NOMO-1 (cell line): ENCODE measurements at regions not wholly inside any gene's neighbourhood (a gene's known extent, or its start where the extent isn't known, plus 50 kb on each side); places are given as distances from the start of the nearest gene placed in this dataset.

Experiments used
- DNase-seq, 2 experiments: peaks; one replicate each; lab custom pipeline; 2025; ENCODE audit not compliant: unreplicated experiment in 2 of 2; lab: John Stamatoyannopoulos, UW

DNA sequence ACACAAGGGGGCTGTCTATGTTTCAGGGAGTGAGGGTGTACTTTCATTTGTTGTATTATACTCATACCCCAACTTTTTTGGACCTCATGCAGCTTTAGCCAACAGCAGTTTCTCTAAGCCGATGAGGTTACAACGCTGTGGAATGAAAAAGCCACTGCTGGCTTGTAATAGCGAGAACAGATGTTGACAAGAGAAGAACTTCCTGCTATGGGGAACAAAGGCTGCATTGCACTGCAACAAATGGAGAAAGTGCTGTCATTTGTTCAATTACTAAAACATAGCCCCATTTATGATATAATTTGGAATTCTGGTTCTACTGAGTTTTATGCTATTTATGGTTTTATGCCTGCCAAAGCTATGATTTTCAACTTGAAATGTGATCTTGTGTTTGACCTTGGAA lies 104.2 kb upstream of the TMEM72 start:
- no peak for DNase-seq

DNA sequence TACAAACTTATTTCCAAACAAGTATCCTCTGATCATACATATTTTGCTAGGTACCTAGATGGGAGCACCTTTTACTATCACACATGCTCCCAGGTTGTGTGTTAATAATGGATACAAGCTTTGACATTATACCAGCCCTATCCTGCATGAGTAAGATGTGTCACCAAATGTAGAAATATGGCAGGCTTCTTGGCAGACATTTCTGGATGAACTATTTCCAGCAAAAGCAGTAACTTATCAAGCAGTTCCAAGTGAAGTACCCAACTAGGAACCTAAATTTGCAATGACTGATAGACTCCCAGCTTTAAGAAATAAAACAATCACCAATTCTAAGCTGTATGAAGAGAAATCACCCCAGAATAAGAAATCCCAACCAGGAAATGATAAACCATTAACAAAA lies 103.7 kb upstream of the TMEM72 start:
- no peak for DNase-seq

DNA sequence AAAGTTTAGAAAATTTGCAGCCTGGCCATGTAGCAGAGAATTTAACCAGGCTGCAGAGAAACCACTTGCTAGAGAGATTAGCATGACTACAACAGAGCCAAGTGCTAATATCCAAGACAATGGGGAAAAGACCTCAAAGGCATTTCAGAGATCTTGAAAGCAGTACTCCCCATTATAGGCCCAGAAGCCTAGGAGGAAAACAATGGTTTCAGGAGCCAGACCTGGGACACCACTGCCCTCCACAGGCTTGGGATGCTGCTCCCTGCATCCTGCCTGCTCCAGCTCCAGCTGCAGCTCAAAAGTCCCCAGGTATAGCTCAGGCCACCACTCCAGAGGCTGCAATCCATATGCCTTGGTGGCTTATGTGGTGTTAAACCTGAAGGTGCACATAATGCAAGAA lies 101.5 kb upstream of the TMEM72 start:
- DNase-seq: no peak

DNA sequence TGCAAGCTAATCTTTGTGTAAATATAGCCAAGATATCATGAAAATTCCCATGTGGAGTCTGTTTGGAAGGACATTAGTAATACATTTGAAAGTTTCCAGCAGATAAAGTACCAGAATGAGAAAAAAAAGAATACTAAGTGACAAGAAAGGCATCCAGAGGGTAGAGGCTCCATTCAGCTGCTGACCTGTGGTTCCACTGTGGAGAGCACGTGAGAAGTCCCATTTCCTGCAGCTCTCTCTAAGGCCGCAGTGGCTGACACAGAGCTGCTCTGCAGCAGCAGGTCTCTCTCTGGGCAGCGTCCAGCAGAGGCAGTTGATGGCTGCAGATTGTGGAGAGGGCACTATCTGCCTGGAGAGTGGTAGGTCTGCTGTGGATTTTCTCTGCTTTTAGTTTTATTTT lies 100.1 kb upstream of the TMEM72 start:
- no peak for DNase-seq

DNA sequence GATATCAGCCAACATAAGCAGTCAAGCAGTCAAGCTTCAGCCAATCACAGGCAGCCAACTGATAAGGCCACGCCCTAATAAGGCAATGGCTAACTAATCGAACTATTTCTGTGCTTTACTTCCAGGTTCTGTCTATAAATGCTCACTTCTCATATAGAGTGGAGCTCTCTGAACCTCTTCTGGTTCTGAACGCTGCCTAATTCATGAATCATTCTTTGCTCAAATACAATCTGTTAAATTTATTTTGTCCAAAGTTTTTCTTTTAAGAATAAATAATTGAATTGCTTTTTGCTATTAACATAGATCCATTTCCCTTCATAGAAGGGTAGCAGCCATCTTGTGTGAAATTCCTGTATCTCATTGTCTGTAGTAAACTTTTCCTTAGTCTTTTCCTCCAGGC lies 97.9 kb upstream of the TMEM72 start:
- no peak for DNase-seq

DNA sequence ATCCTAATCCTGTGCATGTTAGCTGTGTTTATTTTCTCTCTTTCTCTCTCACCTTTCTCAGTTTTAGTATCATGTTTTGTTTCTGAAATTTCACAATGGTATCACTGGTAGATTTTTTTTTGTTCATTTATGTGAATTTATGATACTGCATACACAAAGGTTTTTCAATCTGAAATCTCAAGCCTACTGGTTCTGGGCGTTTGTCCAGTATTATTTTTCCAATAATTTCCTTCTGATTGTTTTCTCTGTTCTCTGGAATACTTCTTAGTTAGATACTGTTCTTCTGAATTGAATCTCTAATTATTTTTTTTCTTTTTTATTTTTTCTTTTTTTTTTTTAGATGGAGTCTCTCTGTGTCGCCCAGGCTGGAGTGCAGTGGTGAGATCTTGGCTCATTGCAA lies 96.2 kb upstream of the TMEM72 start:
- no peak for DNase-seq

DNA sequence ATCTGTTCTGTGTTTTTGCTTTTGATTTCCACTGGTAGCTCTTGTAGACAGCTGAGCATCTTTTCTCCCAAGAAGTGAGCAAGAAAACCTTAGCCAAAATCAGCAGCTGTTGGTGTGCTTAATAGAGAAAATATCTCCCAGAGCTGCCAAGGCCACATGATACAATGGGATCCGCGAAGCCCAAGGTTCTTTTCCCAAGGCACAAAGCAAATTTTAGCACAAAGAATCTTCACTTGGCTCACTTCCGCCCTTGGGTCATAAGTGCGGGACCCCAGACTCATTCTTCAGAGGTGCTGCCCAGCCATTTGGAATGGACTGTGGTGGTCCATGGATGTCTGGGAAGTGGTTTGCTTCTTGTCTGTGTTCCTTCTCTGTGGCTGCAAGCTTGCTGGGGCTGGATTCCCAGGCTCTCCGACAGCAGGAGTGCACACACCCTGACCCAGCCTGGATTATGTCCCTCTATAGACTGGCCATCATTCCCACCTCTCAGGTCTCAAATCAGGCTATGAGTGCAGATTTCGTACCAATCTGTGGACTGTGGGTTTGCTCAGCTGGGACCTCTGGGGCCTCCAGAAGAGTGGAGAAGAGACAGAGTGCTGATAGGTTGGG lies 93.0 kb upstream of the TMEM72 start:
- no peak for DNase-seq

DNA sequence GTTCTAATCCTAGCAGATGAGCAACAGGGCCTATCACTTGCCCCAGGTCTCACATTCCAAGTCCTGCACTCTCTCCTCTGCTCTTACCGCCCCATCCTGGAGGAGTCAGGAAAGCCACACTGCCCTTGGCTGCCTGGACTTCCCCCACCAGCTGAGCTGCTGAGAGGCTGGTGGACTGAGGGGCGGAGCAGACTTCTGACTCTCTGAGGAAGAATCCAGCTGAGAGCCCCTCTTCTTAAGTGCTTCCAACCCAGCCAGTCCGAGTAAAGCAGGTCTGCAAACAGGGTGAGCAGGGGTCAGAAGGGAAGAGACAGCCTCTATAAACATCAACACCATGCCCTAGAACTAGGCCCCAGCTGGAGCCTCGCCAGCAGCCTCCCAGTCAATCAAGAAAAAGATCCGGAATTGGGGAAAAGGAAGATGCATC lies 92.4 kb upstream of the TMEM72 start:
- no peak for DNase-seq

DNA sequence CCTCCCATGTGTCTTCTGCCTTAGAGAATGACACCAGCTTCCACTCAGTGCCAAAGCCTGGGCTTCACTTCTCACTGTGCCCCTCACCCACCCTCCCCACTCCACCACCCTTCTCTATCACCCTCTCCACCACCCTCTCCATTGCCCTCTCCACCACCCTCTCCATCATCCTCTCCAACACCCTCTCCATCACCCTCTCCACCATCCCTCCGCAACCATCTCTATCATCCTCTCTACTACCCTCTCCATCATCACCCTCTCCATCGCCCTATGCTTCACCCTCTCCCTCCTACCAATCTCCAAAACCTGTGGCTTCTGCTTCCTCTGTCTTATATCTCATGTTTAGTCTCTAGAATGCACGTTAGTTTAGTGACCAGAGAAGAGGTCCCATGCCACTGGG lies 91.0 kb upstream of the TMEM72 start:
- DNase-seq: no peak

DNA sequence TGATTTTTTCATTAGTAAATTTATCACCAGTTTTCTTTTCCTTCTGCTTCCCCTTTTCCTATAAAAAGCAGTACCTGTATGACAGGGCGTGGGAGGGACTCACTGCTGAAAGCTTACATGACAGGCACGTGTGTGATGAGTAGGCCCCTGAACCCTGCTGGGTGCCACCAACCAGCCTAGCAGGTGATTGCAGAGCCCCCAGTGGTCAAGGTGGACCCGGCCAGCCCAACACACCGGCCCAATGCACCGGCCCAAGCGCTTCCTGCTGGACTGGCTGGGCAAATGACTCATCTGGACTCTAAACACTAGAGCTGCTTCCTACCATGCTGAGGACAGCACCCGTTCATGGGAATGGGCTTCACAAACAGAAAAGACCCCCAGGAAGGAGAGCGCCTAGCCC lies 89.8 kb upstream of the TMEM72 start:
- DNase-seq: no peak

DNA sequence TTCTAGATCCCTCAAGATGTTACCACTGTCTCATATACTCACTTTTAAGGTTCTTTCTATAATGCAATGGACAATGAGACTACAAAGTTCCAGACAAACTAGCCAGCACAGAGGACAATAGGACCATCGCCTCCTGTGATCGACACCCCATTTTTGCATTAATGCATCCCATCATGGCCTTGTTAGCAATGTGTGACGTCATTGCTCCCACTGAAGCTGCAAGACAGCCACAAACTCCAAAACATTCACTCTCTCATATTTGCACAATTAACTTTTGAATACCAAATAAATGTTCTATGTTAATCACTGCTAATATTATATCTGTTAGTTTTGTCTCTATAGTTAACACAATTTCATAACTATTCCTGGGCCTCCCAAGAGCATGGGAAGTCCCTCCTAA lies 88.8 kb upstream of the TMEM72 start:
- no peak for DNase-seq

DNA sequence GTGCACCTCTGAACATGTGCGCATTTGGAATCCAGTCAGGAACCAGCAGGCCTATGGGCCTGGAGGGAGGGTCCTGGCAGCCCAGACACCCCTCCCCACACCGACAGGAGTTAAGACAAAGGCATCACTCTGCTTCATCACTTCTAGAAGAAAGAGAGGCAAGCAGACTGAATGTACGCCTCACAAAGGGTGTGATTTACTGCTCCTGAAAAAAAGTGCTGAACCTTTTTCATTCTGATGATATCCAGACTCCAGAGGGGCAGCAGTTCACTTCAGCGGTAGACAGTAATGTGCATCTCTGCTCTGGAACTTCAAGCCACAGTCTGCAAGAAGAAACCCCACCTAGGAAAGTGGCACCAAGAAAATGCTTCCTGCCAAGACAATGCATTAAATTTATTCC lies 88.2 kb upstream of the TMEM72 start:
- no peak for DNase-seq

DNA sequence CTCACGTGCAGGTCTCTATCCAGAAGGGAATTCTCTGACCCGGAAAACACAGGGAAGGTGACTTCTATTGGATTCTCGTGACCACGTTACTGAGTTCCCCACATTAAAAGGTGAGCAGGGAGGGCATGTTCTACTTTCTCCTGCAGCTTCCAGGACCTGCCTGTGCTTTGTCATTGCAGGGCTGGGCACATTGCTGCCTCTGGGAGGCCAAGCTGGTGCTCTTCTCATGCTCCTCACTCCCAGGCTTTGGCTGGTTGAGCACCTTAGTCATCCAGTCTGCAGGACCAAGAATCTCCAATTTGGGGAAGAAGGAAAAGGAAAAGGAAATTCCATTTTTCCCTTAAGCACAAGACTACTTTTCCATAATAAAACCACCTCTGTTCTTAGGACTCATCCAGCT lies 86.5 kb upstream of the TMEM72 start:
- DNase-seq: no peak

DNA sequence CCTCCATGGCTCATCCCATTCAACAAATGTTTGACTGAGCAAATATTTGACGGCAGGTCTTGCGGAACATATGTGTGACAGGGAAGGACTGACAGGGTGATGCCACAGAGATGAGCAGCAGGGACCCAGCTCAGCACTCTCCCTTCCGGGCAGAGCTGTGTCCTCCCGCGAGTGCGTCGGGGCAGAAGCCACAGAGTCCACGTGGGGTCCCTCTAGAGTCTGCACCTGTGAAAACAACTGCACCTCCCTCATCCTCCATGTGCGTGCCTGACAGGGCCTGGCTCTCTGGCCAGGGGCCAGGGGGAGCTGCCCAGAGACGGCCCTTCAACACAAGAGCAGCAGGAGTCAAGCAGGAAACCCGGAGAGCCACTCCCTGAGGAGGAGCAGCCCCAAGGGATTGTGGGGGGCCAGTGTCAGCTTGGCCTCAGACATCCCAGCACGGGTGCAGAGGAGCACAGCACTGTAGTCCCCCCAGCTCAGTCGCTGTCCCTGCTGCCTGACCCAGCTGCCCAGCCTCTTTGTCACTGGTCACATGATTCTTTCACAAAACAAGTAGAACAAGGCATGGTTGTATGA lies 83.6 kb upstream of the TMEM72 start:
- DNase-seq: no peak

DNA sequence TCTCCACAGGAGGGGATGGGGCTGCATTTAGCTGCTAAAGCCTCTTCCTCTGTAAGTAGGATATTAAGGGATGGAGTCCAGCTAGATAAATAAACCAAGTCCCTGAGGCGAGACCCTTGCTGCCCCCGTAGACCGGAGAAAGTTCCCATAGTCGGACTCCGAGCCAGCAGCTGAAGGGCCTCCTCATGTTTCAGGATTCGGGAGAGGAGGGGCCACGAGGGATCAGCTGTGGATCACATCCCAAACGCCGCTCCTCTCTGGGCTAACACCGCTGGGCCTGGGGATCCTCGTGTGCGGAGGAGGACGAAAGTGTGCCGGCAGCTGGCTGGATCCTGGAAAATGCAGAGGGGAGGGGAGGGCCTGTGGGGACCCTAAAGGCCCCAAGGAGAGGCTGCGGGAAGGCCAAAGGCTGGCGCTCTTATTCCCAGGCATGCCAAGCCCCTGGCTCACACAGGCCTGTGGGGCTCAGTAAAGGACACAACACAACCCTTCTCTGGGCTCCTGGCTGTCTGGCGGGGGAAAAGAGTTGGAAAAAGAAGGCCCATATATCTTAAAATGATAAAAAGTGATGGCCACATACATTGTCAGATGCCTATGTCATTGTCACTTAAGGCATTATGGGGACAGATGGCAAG lies 82.5 kb upstream of the TMEM72 start:
- no peak for DNase-seq

DNA sequence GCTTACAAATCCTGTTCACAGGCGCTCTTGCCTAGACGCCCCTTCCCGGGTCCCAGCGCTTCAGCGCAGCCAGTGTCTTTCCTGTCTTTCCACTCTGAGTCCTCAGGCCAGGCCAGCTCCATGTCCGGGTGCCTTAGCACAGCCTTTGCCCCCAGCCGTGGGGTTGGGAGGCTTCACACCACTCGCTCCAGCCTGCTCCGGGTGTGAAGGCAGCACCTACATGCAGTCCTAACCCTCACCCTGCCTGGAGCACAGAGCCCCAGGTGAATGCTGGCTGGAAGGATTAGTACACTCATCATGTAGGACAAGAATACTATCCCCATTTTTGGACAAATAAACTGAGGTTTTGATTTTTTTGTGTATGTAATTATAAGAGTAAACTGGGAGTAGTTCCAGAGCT lies 81.7 kb upstream of the TMEM72 start:
- no peak for DNase-seq

DNA sequence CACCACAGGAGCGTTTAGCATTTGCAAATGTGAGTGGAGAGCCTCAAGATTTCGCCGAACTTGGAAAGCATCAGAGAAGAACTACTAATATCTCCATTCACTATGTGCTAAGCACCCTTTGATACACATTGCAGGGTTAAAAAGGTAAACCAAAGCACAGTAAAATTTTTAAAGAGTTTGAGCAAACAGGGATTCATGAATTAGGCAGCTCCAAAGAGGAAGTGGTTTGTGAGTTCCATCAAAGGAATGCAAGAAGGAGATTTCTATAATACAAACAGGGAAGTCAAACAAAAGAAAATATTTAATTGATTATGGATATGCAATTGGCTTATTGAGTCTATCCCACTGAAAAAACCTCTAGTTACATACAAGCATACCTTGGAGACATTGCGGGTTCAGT lies 81.1 kb upstream of the TMEM72 start:
- no peak for DNase-seq

DNA sequence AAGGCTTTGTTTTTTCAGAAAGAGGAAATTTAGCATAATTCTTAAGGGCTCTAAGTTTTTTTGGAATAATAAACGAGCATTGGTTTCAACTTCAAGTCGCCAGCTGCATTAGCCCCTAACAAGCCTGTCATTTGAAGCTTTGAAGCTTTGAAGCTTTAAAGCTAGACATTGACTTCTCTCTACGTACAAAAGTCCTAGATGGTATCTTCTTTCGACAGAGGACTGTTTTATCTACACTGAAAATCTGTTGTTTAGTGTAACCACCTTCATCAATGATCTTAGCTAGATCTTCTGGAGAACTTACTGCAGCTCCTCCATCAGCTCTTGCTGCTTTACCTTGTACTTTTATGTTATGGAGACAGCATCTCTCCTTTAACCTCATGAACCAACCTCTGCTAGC lies 79.6 kb upstream of the TMEM72 start:
- DNase-seq: no peak

DNA sequence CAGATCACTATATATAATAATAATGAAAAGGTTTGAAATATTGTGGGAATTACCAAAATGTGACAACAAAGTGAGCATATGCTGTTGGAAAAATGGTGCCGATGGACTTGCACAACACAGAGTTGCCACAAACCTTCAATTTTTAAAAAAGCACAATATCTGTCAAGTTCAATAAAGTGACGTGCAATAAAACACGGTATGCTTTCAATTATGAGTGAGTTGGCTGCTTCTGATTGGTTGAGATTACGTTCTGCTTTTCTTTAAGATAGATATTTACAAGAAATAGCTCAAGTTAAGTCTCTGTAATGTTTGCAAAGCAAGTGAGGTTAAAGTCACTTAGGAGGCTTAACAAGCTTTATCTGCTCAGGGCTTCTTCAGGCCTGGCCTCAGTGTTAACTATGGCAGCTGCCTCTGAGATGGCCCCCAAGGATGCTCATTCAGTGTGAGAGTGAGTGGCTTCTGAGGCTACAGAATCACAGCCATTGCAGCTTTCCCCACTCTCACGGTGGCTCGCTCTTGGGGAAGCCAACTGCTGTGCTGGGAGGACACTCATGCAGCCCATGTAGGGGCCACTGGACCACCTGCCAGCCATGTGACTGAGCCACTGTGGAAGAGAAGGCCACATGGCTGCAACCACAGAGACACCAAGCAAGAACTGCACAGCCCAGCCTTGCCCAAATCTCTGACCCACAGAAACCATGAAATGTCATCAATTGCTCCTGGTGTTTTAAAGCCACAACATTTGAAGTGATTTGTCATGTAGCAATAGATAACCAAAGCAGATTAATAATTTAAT lies 78.3 kb upstream of the TMEM72 start:
- no peak for DNase-seq

DNA sequence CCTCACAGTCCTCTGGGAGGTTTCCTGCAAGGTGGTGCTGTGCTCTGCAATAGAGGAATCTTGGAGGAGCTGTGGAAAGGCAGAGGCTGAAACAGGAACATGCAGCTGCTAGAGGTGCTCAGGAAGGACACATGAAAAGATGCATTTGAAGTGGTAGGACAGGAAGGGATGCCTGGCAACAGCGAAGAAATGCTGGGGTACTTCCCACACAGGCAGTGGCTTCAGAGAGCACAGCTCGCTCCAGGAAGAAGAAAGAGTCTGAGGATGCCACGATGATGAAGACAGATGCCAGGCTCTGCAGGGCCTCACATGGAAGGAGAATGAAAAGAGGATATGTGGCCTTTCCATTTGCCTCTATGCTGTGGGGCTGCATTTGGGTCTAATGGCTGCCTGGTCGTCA lies 77.0 kb upstream of the TMEM72 start:
- DNase-seq: no peak

DNA sequence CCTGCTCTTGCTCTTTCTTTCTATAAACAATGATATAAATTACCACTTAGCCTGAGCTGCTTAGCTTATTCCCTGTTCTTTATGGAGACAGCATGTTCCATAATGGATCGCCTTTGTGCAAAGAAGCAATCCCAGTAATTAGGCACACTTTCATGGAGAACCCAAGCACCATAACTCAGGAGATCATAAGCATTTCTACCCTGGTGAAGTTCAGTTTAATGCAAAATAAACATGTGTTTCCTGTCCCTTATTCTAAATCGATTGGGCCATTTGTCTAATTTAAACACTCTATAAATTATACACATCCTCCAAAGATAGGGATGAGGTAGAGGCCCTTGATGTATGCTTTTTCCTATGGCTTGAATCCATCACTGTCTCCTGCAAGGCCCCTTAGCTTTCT lies 75.8 kb upstream of the TMEM72 start:
- no peak for DNase-seq

DNA sequence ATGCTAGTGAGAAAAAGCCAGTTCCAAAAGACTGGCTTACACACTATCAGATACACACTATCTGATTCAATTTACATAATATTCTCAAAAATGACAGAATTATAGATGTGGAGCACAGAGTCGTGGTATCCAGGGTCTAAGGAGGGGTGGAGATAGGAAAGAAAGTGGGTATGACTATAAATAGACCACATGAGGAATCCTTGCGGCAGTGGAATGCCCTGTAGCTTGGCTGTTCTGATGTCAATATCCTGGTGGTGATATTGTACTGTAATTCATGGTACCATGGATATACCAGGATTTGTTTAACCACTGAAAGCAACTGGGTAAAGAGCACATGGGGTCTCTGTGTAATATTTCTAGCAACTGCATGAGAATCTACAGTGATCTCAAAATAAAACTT lies 67.7 kb upstream of the TMEM72 start:
- no peak for DNase-seq
